ENCODE measurements at regions not wholly inside any gene's neighbourhood (a gene's known extent, or its start where the extent isn't known, plus 50 kb on each side); places are given as distances from the start of the nearest gene placed in this dataset.

DNA sequence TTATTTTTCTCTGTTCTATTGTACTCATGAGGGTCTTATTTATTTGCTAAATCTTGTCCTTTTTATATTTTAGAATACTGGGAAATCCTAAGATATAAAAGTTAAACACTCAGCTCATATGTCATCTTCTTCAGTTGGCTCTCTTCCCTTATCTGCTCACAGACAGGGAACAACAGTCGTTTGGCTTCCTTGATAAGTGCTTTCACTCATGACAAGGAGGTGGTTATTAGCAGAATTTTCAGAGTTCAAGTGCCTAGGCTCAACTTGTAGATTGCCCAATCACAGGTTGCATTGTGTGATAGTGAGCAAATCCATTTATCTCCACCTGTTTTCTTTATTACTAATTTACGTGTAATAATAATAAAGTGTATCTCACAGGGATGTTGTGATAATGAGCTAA is 620.3 kb upstream of the PCDH20 start:
- TF ChIP-seq, protein P1, sequence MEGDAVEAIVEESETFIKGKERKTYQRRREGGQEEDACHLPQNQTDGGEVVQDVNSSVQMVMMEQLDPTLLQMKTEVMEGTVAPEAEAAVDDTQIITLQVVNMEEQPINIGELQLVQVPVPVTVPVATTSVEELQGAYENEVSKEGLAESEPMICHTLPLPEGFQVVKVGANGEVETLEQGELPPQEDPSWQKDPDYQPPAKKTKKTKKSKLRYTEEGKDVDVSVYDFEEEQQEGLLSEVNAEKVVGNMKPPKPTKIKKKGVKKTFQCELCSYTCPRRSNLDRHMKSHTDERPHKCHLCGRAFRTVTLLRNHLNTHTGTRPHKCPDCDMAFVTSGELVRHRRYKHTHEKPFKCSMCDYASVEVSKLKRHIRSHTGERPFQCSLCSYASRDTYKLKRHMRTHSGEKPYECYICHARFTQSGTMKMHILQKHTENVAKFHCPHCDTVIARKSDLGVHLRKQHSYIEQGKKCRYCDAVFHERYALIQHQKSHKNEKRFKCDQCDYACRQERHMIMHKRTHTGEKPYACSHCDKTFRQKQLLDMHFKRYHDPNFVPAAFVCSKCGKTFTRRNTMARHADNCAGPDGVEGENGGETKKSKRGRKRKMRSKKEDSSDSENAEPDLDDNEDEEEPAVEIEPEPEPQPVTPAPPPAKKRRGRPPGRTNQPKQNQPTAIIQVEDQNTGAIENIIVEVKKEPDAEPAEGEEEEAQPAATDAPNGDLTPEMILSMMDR (conservative IDR thresholded peaks at IDR 0.05; ENCODE audit: low read depth, low read length), result no peak
- no peak for TF ChIP-seq POLR2A (IDR thresholded peaks at IDR 0.05; ENCODE audit: low read depth, low read length)
- TF ChIP-seq, protein P2, sequence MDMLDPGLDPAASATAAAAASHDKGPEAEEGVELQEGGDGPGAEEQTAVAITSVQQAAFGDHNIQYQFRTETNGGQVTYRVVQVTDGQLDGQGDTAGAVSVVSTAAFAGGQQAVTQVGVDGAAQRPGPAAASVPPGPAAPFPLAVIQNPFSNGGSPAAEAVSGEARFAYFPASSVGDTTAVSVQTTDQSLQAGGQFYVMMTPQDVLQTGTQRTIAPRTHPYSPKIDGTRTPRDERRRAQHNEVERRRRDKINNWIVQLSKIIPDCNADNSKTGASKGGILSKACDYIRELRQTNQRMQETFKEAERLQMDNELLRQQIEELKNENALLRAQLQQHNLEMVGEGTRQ (IDR thresholded peaks at IDR 0.05; ENCODE audit: low read depth, low read length), result no peak
